ENCODE measurements at regions not wholly inside any gene's neighbourhood (a gene's known extent, or its start where the extent isn't known, plus 50 kb on each side); places are given as distances from the start of the nearest gene placed in this dataset.

DNA sequence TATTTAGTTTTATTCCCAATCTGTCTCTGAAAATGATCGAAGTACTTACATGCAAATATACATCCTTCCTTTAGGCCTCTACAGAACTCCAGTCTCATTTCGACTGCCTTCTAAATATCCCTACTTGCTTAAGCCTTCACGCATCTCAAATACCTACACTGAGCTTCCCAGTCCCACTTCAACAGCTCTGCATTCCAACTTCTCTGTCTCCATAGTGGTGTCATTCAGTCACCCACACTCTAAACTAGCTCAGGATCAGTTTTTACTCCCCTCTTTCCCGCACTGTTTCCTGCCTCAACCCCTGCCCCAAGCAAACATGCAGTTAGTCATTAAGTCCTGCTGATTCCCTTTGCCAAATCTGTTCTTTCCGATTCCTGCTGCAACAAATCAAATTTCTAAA is 91.8 kb upstream of the PREP start:
- H3K4me3 ChIP-seq (ENCODE audit: low read depth, low read length) = no peak overlapping the region
- H3K36me3 ChIP-seq (ENCODE audit: insufficient read depth, low read length) = no peaks in the 10 kb centered on the region
- no peak overlapping the region for H3K27ac ChIP-seq (ENCODE audit: low read depth, low read length)
- no peaks in the 10 kb centered on the region for H3K27me3 ChIP-seq (ENCODE audit: insufficient read depth, low read length)
- H3K79me2 ChIP-seq (ENCODE audit: control insufficient read depth, insufficient read depth, low read length, unreplicated experiment) = no peaks in the 10 kb centered on the region
- H3K4me1 ChIP-seq (ENCODE audit: control insufficient read depth, insufficient read depth, low read length, unreplicated experiment) = peaks cover under 1% of the 10 kb centered on the region
- no peak overlapping the region for H2AFZ ChIP-seq (ENCODE audit: low read length, unreplicated experiment)

GRCh38 chr6:105493736-105494135 is 90.9 kb upstream of the PREP start:
- Histone ChIP-seq H3K36me3 (ENCODE audit: insufficient read depth, low read length) (no peaks in the 10 kb centered on the region), H3K27ac (ENCODE audit: low read depth, low read length) (no peak overlapping the region), H3K4me1 (ENCODE audit: control insufficient read depth, insufficient read depth, low read length, unreplicated experiment) (peaks cover 9% of the 10 kb centered on the region), H3K4me3 (ENCODE audit: low read depth, low read length) (no peak overlapping the region), H3K79me2 (ENCODE audit: control insufficient read depth, insufficient read depth, low read length, unreplicated experiment) (no peaks in the 10 kb centered on the region), H2AFZ (ENCODE audit: low read length, unreplicated experiment) (no peak overlapping the region), H3K27me3 (ENCODE audit: insufficient read depth, low read length) (no peaks in the 10 kb centered on the region)

GRCh38 chr6:105492706-105493673 is 90.1 kb upstream of the PREP start:
- H3K27me3 ChIP-seq (ENCODE audit: insufficient read depth, low read length) = no peaks in the 10 kb centered on the region
- H3K27ac ChIP-seq (ENCODE audit: low read depth, low read length) = no peak overlapping the region
- H3K4me3 ChIP-seq (ENCODE audit: low read depth, low read length) = no peak overlapping the region
- no peaks in the 10 kb centered on the region for H3K79me2 ChIP-seq (ENCODE audit: control insufficient read depth, insufficient read depth, low read length, unreplicated experiment)
- H2AFZ ChIP-seq (ENCODE audit: low read length, unreplicated experiment) = no peak overlapping the region
- H3K36me3 ChIP-seq (ENCODE audit: insufficient read depth, low read length) = no peaks in the 10 kb centered on the region
- H3K4me1 ChIP-seq (ENCODE audit: control insufficient read depth, insufficient read depth, low read length, unreplicated experiment) = peaks cover 10% of the 10 kb centered on the region

GRCh38 chr6:105489216-105489530 is 86.3 kb upstream of the PREP start:
- Histone ChIP-seq H3K4me1 (ENCODE audit: control insufficient read depth, insufficient read depth, low read length, unreplicated experiment) (peaks cover 12% of the 10 kb centered on the region), H3K4me3 (ENCODE audit: low read depth, low read length) (no peak overlapping the region; the same call in 1 of the 2 replicates), H3K79me2 (ENCODE audit: control insufficient read depth, insufficient read depth, low read length, unreplicated experiment) (no peaks in the 10 kb centered on the region), H3K27me3 (ENCODE audit: insufficient read depth, low read length) (no peaks in the 10 kb centered on the region), H2AFZ (ENCODE audit: low read length, unreplicated experiment) (peak overlapping the region; percentile 61), H3K36me3 (ENCODE audit: insufficient read depth, low read length) (no peaks in the 10 kb centered on the region), H3K27ac (ENCODE audit: low read depth, low read length) (no peak overlapping the region)

GRCh38 chr6:105488516-105489215 is 85.8 kb upstream of the PREP start:
- Histone ChIP-seq H3K27me3 (ENCODE audit: insufficient read depth, low read length) (no peaks in the 10 kb centered on the region), H3K27ac (ENCODE audit: low read depth, low read length) (no peak overlapping the region), H3K36me3 (ENCODE audit: insufficient read depth, low read length) (no peaks in the 10 kb centered on the region), H3K79me2 (ENCODE audit: control insufficient read depth, insufficient read depth, low read length, unreplicated experiment) (no peaks in the 10 kb centered on the region), H3K4me1 (ENCODE audit: control insufficient read depth, insufficient read depth, low read length, unreplicated experiment) (peaks cover 17% of the 10 kb centered on the region), H3K4me3 (ENCODE audit: low read depth, low read length) (no peak overlapping the region; the same call in 1 of the 2 replicates), H2AFZ (ENCODE audit: low read length, unreplicated experiment) (peak overlapping the region; percentile 61)

GRCh38 chr6:105487040-105487790 is 84.3 kb upstream of the PREP start:
- no peaks in the 10 kb centered on the region for H3K27me3 ChIP-seq (ENCODE audit: insufficient read depth, low read length)
- no peak overlapping the region for H3K4me3 ChIP-seq (ENCODE audit: low read depth, low read length)
- H3K27ac ChIP-seq (ENCODE audit: low read depth, low read length) = no peak overlapping the region
- H3K36me3 ChIP-seq (ENCODE audit: insufficient read depth, low read length) = no peaks in the 10 kb centered on the region
- no peaks in the 10 kb centered on the region for H3K79me2 ChIP-seq (ENCODE audit: control insufficient read depth, insufficient read depth, low read length, unreplicated experiment)
- H3K4me1 ChIP-seq (ENCODE audit: control insufficient read depth, insufficient read depth, low read length, unreplicated experiment) = peaks cover 31% of the 10 kb centered on the region
- H2AFZ ChIP-seq (ENCODE audit: low read length, unreplicated experiment) = no peak overlapping the region

DNA sequence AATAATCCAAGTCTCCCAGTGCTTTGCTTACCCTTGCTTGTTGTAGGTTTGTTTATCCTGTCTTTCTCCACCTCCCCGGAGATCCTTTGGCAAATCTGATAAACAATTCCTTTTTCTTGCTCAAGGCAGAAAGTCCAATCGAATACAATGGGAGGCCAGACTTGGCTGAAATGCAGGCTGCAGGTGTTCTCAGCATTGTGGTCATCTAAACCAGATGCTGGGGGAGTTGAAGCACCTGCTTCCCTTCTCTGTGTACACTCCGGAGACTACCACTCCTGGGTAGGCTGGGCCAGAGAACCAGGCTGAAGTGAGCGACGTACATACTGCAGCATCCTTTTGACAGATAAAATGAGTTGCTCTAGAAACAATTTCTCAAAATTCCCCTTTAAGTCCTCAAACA is 82.6 kb upstream of the PREP start:
- no peak overlapping the region for H3K27ac ChIP-seq (ENCODE audit: low read depth, low read length)

GRCh38 chr6:105484238-105485161 is 81.6 kb upstream of the PREP start:
- H3K4me1 ChIP-seq (ENCODE audit: control insufficient read depth, insufficient read depth, low read length, unreplicated experiment) = peaks cover 35% of the 10 kb centered on the region
- no peaks in the 10 kb centered on the region for H3K36me3 ChIP-seq (ENCODE audit: insufficient read depth, low read length)
- no peaks in the 10 kb centered on the region for H3K79me2 ChIP-seq (ENCODE audit: control insufficient read depth, insufficient read depth, low read length, unreplicated experiment)
- H3K4me3 ChIP-seq (ENCODE audit: low read depth, low read length) = no peak overlapping the region
- H3K27ac ChIP-seq (ENCODE audit: low read depth, low read length) = no peak overlapping the region; the same call in 1 of the 2 replicates
- no peak overlapping the region for H2AFZ ChIP-seq (ENCODE audit: low read length, unreplicated experiment)
- no peaks in the 10 kb centered on the region for H3K27me3 ChIP-seq (ENCODE audit: insufficient read depth, low read length)

More for the DNA sequence above, 82.6 kb upstream of the PREP start:
- no peak overlapping the region for H3K4me3 ChIP-seq (ENCODE audit: low read depth, low read length)
- H2AFZ ChIP-seq (ENCODE audit: low read length, unreplicated experiment) = no peak overlapping the region
- H3K36me3 ChIP-seq (ENCODE audit: insufficient read depth, low read length) = no peaks in the 10 kb centered on the region
- H3K27me3 ChIP-seq (ENCODE audit: insufficient read depth, low read length) = no peaks in the 10 kb centered on the region
- peaks cover 37% of the 10 kb centered on the region for H3K4me1 ChIP-seq (ENCODE audit: control insufficient read depth, insufficient read depth, low read length, unreplicated experiment)
- H3K79me2 ChIP-seq (ENCODE audit: control insufficient read depth, insufficient read depth, low read length, unreplicated experiment) = no peaks in the 10 kb centered on the region

GRCh38 chr6:105483492-105483891 is 80.6 kb upstream of the PREP start:
- Histone ChIP-seq H3K27me3 (ENCODE audit: insufficient read depth, low read length) (no peaks in the 10 kb centered on the region), H3K27ac (ENCODE audit: low read depth, low read length) (peak overlapping the region; percentile 45), H2AFZ (ENCODE audit: low read length, unreplicated experiment) (peak overlapping the region; percentile 27), H3K4me1 (ENCODE audit: control insufficient read depth, insufficient read depth, low read length, unreplicated experiment) (peaks cover 27% of the 10 kb centered on the region), H3K4me3 (ENCODE audit: low read depth, low read length) (0 out of 2 replicates have a peak overlapping the region, but pooled peaks have one; percentile 2), H3K79me2 (ENCODE audit: control insufficient read depth, insufficient read depth, low read length, unreplicated experiment) (no peaks in the 10 kb centered on the region), H3K36me3 (ENCODE audit: insufficient read depth, low read length) (no peaks in the 10 kb centered on the region)

DNA sequence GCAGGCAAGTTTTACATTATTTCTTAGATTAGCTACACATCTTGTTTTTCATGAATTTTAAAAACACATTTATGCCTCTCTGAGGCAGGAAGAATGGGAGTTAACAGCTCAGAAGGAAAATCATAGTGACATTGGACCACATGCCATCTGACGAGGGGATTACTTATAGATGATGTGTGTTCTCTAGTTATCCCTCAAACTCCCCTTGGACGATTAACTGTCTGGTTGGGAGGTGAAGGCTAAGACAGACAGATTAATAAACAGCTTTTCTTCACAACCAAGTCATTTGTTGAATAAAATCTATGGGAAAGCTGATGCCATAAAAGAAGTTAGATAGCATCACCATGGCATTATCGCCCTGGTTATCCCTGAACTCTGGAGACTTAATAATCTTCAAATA is 80.0 kb upstream of the PREP start:
- H3K27ac ChIP-seq (ENCODE audit: low read depth, low read length) = peak overlapping the region; percentile 45
- H3K79me2 ChIP-seq (ENCODE audit: control insufficient read depth, insufficient read depth, low read length, unreplicated experiment) = no peaks in the 10 kb centered on the region
- H3K4me3 ChIP-seq (ENCODE audit: low read depth, low read length) = no peak overlapping the region
- H3K4me1 ChIP-seq (ENCODE audit: control insufficient read depth, insufficient read depth, low read length, unreplicated experiment) = peaks cover 27% of the 10 kb centered on the region
- H3K27me3 ChIP-seq (ENCODE audit: insufficient read depth, low read length) = no peaks in the 10 kb centered on the region
- H3K36me3 ChIP-seq (ENCODE audit: insufficient read depth, low read length) = no peaks in the 10 kb centered on the region
- H2AFZ ChIP-seq (ENCODE audit: low read length, unreplicated experiment) = peak overlapping the region; percentile 27
